ENCODE measurements at regions not wholly inside any gene's neighbourhood (a gene's known extent, or its start where the extent isn't known, plus 50 kb on each side); places are given as distances from the start of the nearest gene placed in this dataset.
A peak's percentile ranks its signal among the peaks of the same experiment; 100 is the strongest.

DNA sequence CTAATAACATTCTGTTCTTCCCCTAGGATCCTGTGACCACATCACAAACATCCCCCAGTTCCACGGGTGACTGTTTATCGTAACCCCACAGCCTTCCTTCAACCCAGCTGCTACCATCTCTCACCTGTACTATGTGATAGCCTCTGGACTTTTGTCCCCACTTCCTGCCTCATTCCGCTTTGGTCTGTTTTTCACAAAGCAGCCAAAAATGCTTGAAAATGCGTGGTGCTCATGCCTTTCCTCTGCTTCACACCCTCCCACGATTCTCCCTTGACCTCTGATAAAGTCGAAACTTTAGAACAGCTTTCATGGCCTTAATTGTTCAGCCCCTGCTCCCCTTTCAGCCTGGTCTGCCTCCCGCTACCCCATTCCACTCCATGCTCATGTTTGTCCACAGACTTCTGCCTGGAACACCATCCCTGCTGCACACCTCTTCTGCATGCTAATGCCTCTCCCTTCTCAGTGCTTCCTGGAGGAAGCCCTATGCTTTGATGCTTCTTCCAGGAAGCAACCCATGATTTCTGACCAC lies 165.6 kb downstream of the PLPP3 start (continued):
- TF ChIP-seq CEBPZ (IDR thresholded peaks at IDR 0.05; ENCODE audit: low read length) (no peak), KDM3A (CRISPR knock-in tag; IDR thresholded peaks at IDR 0.05; ENCODE audit: low read depth) (peak; percentile 31; the same call in 1 of the 2 replicates), FOXK1 (CRISPR knock-in tag; IDR thresholded peaks at IDR 0.05; ENCODE audit: borderline replicate concordance, low read depth) (no peak), AHR (CRISPR knock-in tag; IDR thresholded peaks at IDR 0.05) (no peak), AGO2 (optimal IDR thresholded peaks at IDR 0.05; ENCODE audit: low read depth, low read length) (no peak), ZBTB42 (CRISPR knock-in tag; IDR thresholded peaks at IDR 0.05) (no peak), SMARCE1 (IDR thresholded peaks at IDR 0.05; ENCODE audit: borderline replicate concordance) (no peak), TFDP2 (CRISPR knock-in tag; IDR thresholded peaks at IDR 0.05) (no peak), KMT2A (CRISPR knock-in tag; IDR thresholded peaks at IDR 0.05) (no peak), ZSCAN20 (CRISPR knock-in tag; IDR thresholded peaks at IDR 0.05; ENCODE audit: borderline replicate concordance) (no peak), ZFP90 (CRISPR knock-in tag; IDR thresholded peaks at IDR 0.05; ENCODE audit: borderline replicate concordance) (no peak), ZNF235 (CRISPR knock-in tag; IDR thresholded peaks at IDR 0.05; ENCODE audit: borderline replicate concordance) (no peak), ZBTB46 (CRISPR knock-in tag; IDR thresholded peaks at IDR 0.05; ENCODE audit: borderline replicate concordance) (no peak), ZNF12 (CRISPR knock-in tag; IDR thresholded peaks at IDR 0.05) (no peak), ZNF674 (CRISPR knock-in tag; IDR thresholded peaks at IDR 0.05; ENCODE audit: low read depth) (no peak), TBX3 (IDR thresholded peaks at IDR 0.05; ENCODE audit: borderline replicate concordance) (no peak), FOXJ3 (CRISPR knock-in tag; IDR thresholded peaks at IDR 0.05; ENCODE audit: borderline replicate concordance) (no peak), ZNF800 (CRISPR knock-in tag; IDR thresholded peaks at IDR 0.05) (no peak)
- TF ChIP-seq, protein P1, sequence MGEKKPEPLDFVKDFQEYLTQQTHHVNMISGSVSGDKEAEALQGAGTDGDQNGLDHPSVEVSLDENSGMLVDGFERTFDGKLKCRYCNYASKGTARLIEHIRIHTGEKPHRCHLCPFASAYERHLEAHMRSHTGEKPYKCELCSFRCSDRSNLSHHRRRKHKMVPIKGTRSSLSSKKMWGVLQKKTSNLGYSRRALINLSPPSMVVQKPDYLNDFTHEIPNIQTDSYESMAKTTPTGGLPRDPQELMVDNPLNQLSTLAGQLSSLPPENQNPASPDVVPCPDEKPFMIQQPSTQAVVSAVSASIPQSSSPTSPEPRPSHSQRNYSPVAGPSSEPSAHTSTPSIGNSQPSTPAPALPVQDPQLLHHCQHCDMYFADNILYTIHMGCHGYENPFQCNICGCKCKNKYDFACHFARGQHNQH (CRISPR knock-in tag; IDR thresholded peaks at IDR 0.05), result no peak
- TF ChIP-seq, protein P2, sequence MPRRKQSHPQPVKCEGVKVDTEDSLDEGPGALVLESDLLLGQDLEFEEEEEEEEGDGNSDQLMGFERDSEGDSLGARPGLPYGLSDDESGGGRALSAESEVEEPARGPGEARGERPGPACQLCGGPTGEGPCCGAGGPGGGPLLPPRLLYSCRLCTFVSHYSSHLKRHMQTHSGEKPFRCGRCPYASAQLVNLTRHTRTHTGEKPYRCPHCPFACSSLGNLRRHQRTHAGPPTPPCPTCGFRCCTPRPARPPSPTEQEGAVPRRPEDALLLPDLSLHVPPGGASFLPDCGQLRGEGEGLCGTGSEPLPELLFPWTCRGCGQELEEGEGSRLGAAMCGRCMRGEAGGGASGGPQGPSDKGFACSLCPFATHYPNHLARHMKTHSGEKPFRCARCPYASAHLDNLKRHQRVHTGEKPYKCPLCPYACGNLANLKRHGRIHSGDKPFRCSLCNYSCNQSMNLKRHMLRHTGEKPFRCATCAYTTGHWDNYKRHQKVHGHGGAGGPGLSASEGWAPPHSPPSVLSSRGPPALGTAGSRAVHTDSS (CRISPR knock-in tag; conservative IDR thresholded peaks at IDR 0.05), result no peak
